Left ventricle myocardium inferior (tissue), 1 donor: ENCODE measurements at regions not wholly inside any gene's neighbourhood (a gene's known extent, or its start where the extent isn't known, plus 50 kb on each side); places are given as distances from the start of the nearest gene placed in this dataset.
A peak's percentile ranks its signal among the peaks of the same experiment; 100 is the strongest.

Experiments
- DNase-seq: peaks from one replicate; pipeline ENCODE4 v3.0.0-alpha.2; 2020
- H3K27ac ChIP-seq: fragments of 200-600 bp; replicated peaks from 2 replicates; pipeline ENCODE4 v1.8.0; 2021
- H3K27me3 ChIP-seq: fragments of 200-600 bp; 2 replicates; pipeline ENCODE4 v1.8.0; 2021; ENCODE audit warnings: low read depth
- H3K36me3 ChIP-seq: fragments of 200-600 bp; 2 replicates; pipeline ENCODE4 v1.8.0; 2021
- H3K4me1 ChIP-seq: fragments of 200-600 bp; 2 replicates; pipeline ENCODE4 v1.8.0; 2021
- H3K4me3 ChIP-seq: fragments of 200-600 bp; 2 replicates; pipeline ENCODE4 v1.8.0; 2021; ENCODE audit warnings: mild to moderate bottlenecking, moderate library complexity
- H3K9me3 ChIP-seq: fragments of 200-600 bp; replicated peaks from 2 replicates; pipeline ENCODE4 v1.8.0; 2021
- intact Hi-C: fragments of 100-400 bp; cut with micrococcal nuclease; formaldehyde crosslinking; loops from one replicate; pipeline ENCODE4 v1.11.0; 2022
- TF ChIP-seq, protein P1 (sequence below): fragments of 200-600 bp; IDR thresholded peaks from 2 replicates; pipeline ENCODE4 v1.8.0; 2021; ENCODE audit warnings: antibody characterized with exemption, mild to moderate bottlenecking, borderline replicate concordance
- donor health status: DM: no; HTN: yes; CAD: no; lungs with severe emphysema.

GRCh38 chr9:135288054-135288453 is 191.5 kb upstream of the PPP1R26 start:
- H3K4me3 ChIP-seq, result no peak overlapping the region
- TF ChIP-seq, protein P1, sequence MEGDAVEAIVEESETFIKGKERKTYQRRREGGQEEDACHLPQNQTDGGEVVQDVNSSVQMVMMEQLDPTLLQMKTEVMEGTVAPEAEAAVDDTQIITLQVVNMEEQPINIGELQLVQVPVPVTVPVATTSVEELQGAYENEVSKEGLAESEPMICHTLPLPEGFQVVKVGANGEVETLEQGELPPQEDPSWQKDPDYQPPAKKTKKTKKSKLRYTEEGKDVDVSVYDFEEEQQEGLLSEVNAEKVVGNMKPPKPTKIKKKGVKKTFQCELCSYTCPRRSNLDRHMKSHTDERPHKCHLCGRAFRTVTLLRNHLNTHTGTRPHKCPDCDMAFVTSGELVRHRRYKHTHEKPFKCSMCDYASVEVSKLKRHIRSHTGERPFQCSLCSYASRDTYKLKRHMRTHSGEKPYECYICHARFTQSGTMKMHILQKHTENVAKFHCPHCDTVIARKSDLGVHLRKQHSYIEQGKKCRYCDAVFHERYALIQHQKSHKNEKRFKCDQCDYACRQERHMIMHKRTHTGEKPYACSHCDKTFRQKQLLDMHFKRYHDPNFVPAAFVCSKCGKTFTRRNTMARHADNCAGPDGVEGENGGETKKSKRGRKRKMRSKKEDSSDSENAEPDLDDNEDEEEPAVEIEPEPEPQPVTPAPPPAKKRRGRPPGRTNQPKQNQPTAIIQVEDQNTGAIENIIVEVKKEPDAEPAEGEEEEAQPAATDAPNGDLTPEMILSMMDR, result no peak
- peaks cover 19% of the 10 kb centered on the region for H3K27me3 ChIP-seq
- H3K27ac ChIP-seq, result no peak overlapping the region
- H3K4me1 ChIP-seq, result peaks cover 12% of the 10 kb centered on the region
- no peaks in the 10 kb centered on the region for H3K9me3 ChIP-seq
- DNase-seq, result no peak
- intact Hi-C loops, result no loop called here
- H3K36me3 ChIP-seq, result no peaks in the 10 kb centered on the region

GRCh38 chr9:135289081-135289491 is 190.5 kb upstream of the PPP1R26 start:
- DNase-seq, result no peak
- peaks cover 19% of the 10 kb centered on the region for H3K27me3 ChIP-seq
- intact Hi-C loops, result no loop called here
- H3K4me1 ChIP-seq, result peaks cover 12% of the 10 kb centered on the region
- TF ChIP-seq, protein P1, result no peak
- H3K4me3 ChIP-seq, result no peak overlapping the region
- no peaks in the 10 kb centered on the region for H3K36me3 ChIP-seq
- H3K9me3 ChIP-seq, result no peaks in the 10 kb centered on the region
- H3K27ac ChIP-seq, result no peak overlapping the region

GRCh38 chr9:135290086-135290485 is 189.5 kb upstream of the PPP1R26 start:
- H3K27me3 ChIP-seq, result peaks cover 19% of the 10 kb centered on the region
- DNase-seq, result peak; percentile 58
- H3K27ac ChIP-seq, result peak overlapping the region; percentile 59
- TF ChIP-seq, protein P1, result no peak
- H3K4me3 ChIP-seq, result no peak overlapping the region
- H3K36me3 ChIP-seq, result no peaks in the 10 kb centered on the region
- H3K9me3 ChIP-seq, result no peaks in the 10 kb centered on the region
- intact Hi-C loops, result no loop called here
- peaks cover 12% of the 10 kb centered on the region for H3K4me1 ChIP-seq

GRCh38 chr9:135290566-135290965 is 189.0 kb upstream of the PPP1R26 start:
- H3K9me3 ChIP-seq, result no peaks in the 10 kb centered on the region
- no peaks in the 10 kb centered on the region for H3K36me3 ChIP-seq
- H3K4me3 ChIP-seq, result no peak overlapping the region
- TF ChIP-seq, protein P1, result no peak
- H3K27me3 ChIP-seq, result peaks cover 19% of the 10 kb centered on the region
- DNase-seq, result no peak
- intact Hi-C loops, result no loop called here
- H3K27ac ChIP-seq, result peak overlapping the region; percentile 59
- peaks cover 12% of the 10 kb centered on the region for H3K4me1 ChIP-seq

DNA sequence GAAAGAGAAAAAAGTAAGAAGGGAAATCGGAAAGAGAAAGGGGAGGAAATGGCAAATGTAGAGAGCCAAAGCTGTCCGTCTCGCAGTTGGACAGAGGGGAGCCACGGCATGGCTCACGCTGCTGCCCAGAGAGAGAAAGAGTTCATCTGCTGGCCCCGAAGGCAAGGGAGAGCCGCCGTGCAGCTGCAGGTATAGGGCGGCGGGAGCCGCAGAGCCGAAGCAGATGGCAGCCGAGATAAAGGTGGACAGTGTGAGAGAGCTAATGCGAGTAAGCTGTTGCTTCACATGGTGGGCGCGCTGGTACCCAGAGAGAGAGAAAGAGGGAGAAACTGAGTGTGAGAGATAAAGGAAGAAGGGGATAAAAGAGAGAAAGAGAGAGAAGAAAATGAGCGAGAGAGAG is 188.4 kb upstream of the PPP1R26 start:
- TF ChIP-seq, protein P1, result no peak
- Histone ChIP-seq H3K27ac (no peak overlapping the region), H3K36me3 (no peaks in the 10 kb centered on the region), H3K9me3 (no peaks in the 10 kb centered on the region), H3K4me1 (peaks cover 12% of the 10 kb centered on the region), H3K4me3 (no peak overlapping the region), H3K27me3 (peaks cover 24% of the 10 kb centered on the region)
- DNase-seq, result no peak
- intact Hi-C loops, result no loop called here

GRCh38 chr9:135294836-135295235 is 184.7 kb upstream of the PPP1R26 start:
- Histone ChIP-seq H3K9me3 (no peaks in the 10 kb centered on the region), H3K36me3 (no peaks in the 10 kb centered on the region), H3K4me1 (peaks cover 7% of the 10 kb centered on the region), H3K27ac (no peak overlapping the region), H3K27me3 (peaks cover 34% of the 10 kb centered on the region), H3K4me3 (no peak overlapping the region)
- intact Hi-C loops, result no loop called here
- no peak for DNase-seq
- TF ChIP-seq, protein P1, result no peak
